Muscle of arm (tissue), 1 donor: ENCODE measurements at regions not wholly inside any gene's neighbourhood (a gene's known extent, or its start where the extent isn't known, plus 50 kb on each side); places are given as distances from the start of the nearest gene placed in this dataset.
A peak's percentile ranks its signal among the peaks of the same experiment; 100 is the strongest.
"Not testable (repeated sequence)": the region's sequence is repeated elsewhere in the genome, so short reads cannot be mapped to it uniquely, and the experiment has no call there.

ENCODE experiments used
- DNase-seq: peaks from one replicate; pipeline ENCODE4 v3.0.0-alpha.2; 2013

- peak; percentile 57 for DNase-seq
Observed at GRCh38 chr18:27382567-27383216, 197.6 kb upstream of the CHST9 start.

GRCh38 chr18:27378431-27379095, 193.5 kb upstream of the CHST9 start:
- DNase-seq, result no peak

GRCh38 chr18:27377251-27377650, 192.1 kb upstream of the CHST9 start:
- no peak for DNase-seq

- no peak for DNase-seq
Observed at GRCh38 chr18:27372386-27372785, 187.3 kb upstream of the CHST9 start.

- no peak for DNase-seq
Observed at GRCh38 chr18:27366665-27367064, 181.6 kb upstream of the CHST9 start.

GRCh38 chr18:27366151-27366550, 181.0 kb upstream of the CHST9 start:
- DNase-seq, result no peak

- DNase-seq, result no peak
Observed at GRCh38 chr18:27363872-27364271, 178.8 kb upstream of the CHST9 start.

- DNase-seq, result no peak
Observed at GRCh38 chr18:27361477-27361876, 176.4 kb upstream of the CHST9 start.

- DNase-seq, result no peak
Observed at GRCh38 chr18:27355308-27355707, 170.2 kb upstream of the CHST9 start.

- DNase-seq, result no peak
Observed at GRCh38 chr18:27353273-27353672, 168.2 kb upstream of the CHST9 start.

- no peak for DNase-seq
Observed at GRCh38 chr18:27349284-27349882, 164.3 kb upstream of the CHST9 start.

GRCh38 chr18:27331606-27332005, 146.5 kb upstream of the CHST9 start:
- DNase-seq, result no peak

GRCh38 chr18:27314996-27315395, 129.9 kb upstream of the CHST9 start:
- DNase-seq, result no peak

GRCh38 chr18:27313678-27314077, 128.6 kb upstream of the CHST9 start:
- no peak for DNase-seq

- DNase-seq, result no peak
Observed at GRCh38 chr18:27312853-27313252, 127.7 kb upstream of the CHST9 start.

GRCh38 chr18:27312153-27312552, 127.0 kb upstream of the CHST9 start:
- DNase-seq, result no peak

- no peak for DNase-seq
Observed at GRCh38 chr18:27311114-27311513, 126.0 kb upstream of the CHST9 start.

GRCh38 chr18:27301615-27302378, 116.7 kb upstream of the CHST9 start:
- DNase-seq, result no peak

- DNase-seq, result no peak
Observed at GRCh38 chr18:27298214-27298804, 113.2 kb upstream of the CHST9 start.

GRCh38 chr18:27285973-27286562, 101.0 kb upstream of the CHST9 start:
- not testable (repeated sequence) for DNase-seq

GRCh38 chr18:27278131-27278530, 93.0 kb upstream of the CHST9 start:
- DNase-seq, result no peak

- no peak for DNase-seq
Observed at GRCh38 chr18:27277554-27277953, 92.4 kb upstream of the CHST9 start.
